ENCODE measurements at regions not wholly inside any gene's neighbourhood (a gene's known extent, or its start where the extent isn't known, plus 50 kb on each side); places are given as distances from the start of the nearest gene placed in this dataset.

- TF ChIP-seq POLR2A (IDR thresholded peaks at IDR 0.05) (no peak), POLR2AphosphoS5 (IDR thresholded peaks at IDR 0.05) (no peak), CTCF (IDR thresholded peaks at IDR 0.05) (no peak)
- H3K4me1 ChIP-seq, result no peaks in the 10 kb centered on the region
- no peak for DNase-seq (ENCODE audit: low spot score in 2 of 2)
- H3K9me3 ChIP-seq, result no peaks in the 10 kb centered on the region
- intact Hi-C loops (cut with DNase I; ENCODE audit: low total_unique reads), result no loop called here
- H3K27me3 ChIP-seq, result no peaks in the 10 kb centered on the region
- no peaks in the 10 kb centered on the region for H3K36me3 ChIP-seq
- H3K27ac ChIP-seq, result no peak overlapping the region
- H3K4me3 ChIP-seq, result no peak overlapping the region
These were observed 68.7 kb upstream of the CDH6 start for GRCh38 chr5:31124651-31125305.

- Histone ChIP-seq H3K27ac (no peak overlapping the region), H3K9me3 (no peaks in the 10 kb centered on the region), H3K4me1 (no peaks in the 10 kb centered on the region), H3K36me3 (no peaks in the 10 kb centered on the region), H3K27me3 (no peaks in the 10 kb centered on the region), H3K4me3 (no peak overlapping the region)
- intact Hi-C loops (cut with DNase I; ENCODE audit: low total_unique reads), result no loop called here
- TF ChIP-seq POLR2A (IDR thresholded peaks at IDR 0.05), result no peak
- no peak for TF ChIP-seq CTCF (IDR thresholded peaks at IDR 0.05)
- TF ChIP-seq POLR2AphosphoS5 (IDR thresholded peaks at IDR 0.05), result no peak
- DNase-seq (ENCODE audit: low spot score in 2 of 2), result no peak
These were observed 69.5 kb upstream of the CDH6 start for GRCh38 chr5:31124026-31124425.

GRCh38 chr5:31122998-31123951 is 70.2 kb upstream of the CDH6 start:
- Histone ChIP-seq H3K4me3 (no peak overlapping the region), H3K27ac (no peak overlapping the region), H3K4me1 (no peaks in the 10 kb centered on the region), H3K27me3 (no peaks in the 10 kb centered on the region), H3K36me3 (no peaks in the 10 kb centered on the region), H3K9me3 (no peaks in the 10 kb centered on the region)
- intact Hi-C loops (cut with DNase I; ENCODE audit: low total_unique reads), result no loop called here
- no peak for DNase-seq (ENCODE audit: low spot score in 2 of 2)
- TF ChIP-seq CTCF (IDR thresholded peaks at IDR 0.05) (no peak), POLR2AphosphoS5 (IDR thresholded peaks at IDR 0.05) (no peak), POLR2A (IDR thresholded peaks at IDR 0.05) (no peak)

- intact Hi-C loops (cut with DNase I; ENCODE audit: low total_unique reads), result no loop called here
- Histone ChIP-seq H3K4me3 (no peak overlapping the region), H3K27me3 (no peaks in the 10 kb centered on the region), H3K9me3 (no peaks in the 10 kb centered on the region), H3K36me3 (no peaks in the 10 kb centered on the region), H3K4me1 (no peaks in the 10 kb centered on the region), H3K27ac (no peak overlapping the region)
- no peak for DNase-seq (ENCODE audit: low spot score in 2 of 2)
- TF ChIP-seq POLR2A (IDR thresholded peaks at IDR 0.05), result no peak
These were observed 72.3 kb upstream of the CDH6 start for GRCh38 chr5:31121224-31121623.

- intact Hi-C loops (cut with DNase I; ENCODE audit: low total_unique reads), result no loop called here
- H3K4me3 ChIP-seq, result no peak overlapping the region
- TF ChIP-seq POLR2AphosphoS5 (IDR thresholded peaks at IDR 0.05) (no peak), POLR2A (IDR thresholded peaks at IDR 0.05) (no peak), CTCF (IDR thresholded peaks at IDR 0.05) (no peak)
These were observed 72.9 kb upstream of the CDH6 start for GRCh38 chr5:31120642-31120948.

More at GRCh38 chr5:31120642-31120948, 72.9 kb upstream of the CDH6 start:
- no peaks in the 10 kb centered on the region for H3K36me3 ChIP-seq
- H3K27ac ChIP-seq, result no peak overlapping the region
- H3K9me3 ChIP-seq, result no peaks in the 10 kb centered on the region
- DNase-seq (ENCODE audit: low spot score in 2 of 2), result no peak
- H3K4me1 ChIP-seq, result no peaks in the 10 kb centered on the region
- no peaks in the 10 kb centered on the region for H3K27me3 ChIP-seq
